ENCODE measurements at regions not wholly inside any gene's neighbourhood (a gene's known extent, or its start where the extent isn't known, plus 50 kb on each side); places are given as distances from the start of the nearest gene placed in this dataset.

- DNase-seq (ENCODE audit: low read depth in 4 of 4, low spot score in 3 of 4), result no peak
These were observed 444.0 kb upstream of the ZNF608 start for GRCh38 chr5:125190232-125191087.

- DNase-seq (ENCODE audit: low read depth in 4 of 4, low spot score in 3 of 4), result no peak
These were observed 448.4 kb upstream of the ZNF608 start for GRCh38 chr5:125194883-125195282.

DNA sequence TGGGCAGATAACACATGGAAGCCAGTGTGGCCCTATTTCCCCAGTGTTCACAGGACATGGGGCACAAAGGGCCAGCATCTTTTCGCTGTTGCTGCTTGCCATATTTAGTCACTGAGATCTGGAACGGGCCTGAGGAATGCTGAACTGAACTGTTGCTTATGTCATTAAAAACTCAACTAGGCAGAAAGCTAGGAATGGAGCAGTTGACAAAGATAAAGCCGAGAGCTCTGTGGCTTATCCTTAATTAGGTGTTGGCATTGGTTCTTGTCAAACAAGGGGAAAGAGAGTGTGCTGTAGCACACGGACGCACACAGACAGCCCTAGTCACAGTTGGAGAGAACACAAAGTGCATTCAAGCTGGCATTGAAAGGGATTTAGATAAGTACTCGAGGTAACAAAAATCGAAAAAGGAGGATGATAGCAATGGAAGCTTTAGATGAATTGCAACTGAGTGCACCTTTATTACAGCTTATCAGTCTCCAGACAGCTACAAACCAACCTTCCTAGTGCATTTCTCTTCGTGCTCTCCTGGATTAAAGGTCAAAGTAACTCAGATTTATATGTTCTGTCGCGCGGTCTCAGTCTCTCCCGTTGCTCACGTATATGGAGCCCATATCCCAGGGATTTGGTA lies 450.2 kb upstream of the ZNF608 start:
- no peak for DNase-seq (ENCODE audit: low read depth in 4 of 4, low spot score in 3 of 4)

- no peak for DNase-seq (ENCODE audit: low read depth in 4 of 4, low spot score in 3 of 4)
These were observed 450.9 kb upstream of the ZNF608 start for GRCh38 chr5:125197321-125197720.

- peak; percentile 81 to 92 (median 88) for DNase-seq (ENCODE audit: low read depth in 4 of 4, low spot score in 3 of 4)
These were observed 452.0 kb upstream of the ZNF608 start for GRCh38 chr5:125198270-125198974.

- DNase-seq (ENCODE audit: low read depth in 4 of 4, low spot score in 3 of 4), result no peak
These were observed 452.9 kb upstream of the ZNF608 start for GRCh38 chr5:125199373-125199772.

DNA sequence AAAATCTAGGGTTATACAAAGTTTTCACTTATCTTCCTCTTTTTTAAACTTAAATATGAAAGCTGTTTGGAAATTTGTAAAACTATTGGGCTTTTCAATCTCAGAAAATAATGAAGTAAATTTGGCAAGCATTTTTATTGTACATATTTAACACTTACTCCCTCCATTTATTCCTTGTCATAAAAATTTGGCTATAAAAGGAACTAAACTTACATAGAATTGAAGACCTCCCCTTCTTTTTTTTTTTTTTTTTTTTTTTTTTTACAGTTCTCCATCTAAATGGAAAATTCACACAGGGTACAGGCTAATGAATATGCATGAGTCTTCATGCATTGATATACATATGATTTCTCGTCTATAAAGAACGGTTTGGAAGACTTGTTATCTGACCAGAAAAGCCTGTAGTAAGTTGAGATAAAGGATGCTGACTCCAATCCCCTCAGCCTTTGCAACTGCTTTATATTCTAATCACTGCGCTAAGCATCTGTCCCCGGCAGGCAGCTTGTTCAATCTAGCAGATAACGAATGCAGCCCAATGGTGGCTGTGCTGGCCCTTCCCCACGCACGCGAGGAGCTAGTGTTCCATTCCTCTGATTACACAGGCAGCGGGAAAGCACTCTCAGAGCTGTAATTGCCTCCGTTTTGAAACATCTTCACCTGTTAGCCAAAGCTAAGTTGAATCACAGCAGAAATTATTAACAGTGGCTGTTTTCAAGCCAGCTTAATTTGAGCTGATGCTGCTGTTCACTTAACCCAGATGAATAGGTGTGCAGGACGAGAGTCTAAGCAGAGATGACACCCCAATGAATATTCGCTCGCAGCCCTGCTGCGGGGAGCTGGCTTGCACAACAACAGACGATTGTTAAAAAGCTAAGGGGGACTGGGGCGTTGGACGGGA lies 453.8 kb upstream of the ZNF608 start:
- DNase-seq (ENCODE audit: low read depth in 4 of 4, low spot score in 3 of 4), result no peak

GRCh38 chr5:125200866-125201373 lies 454.5 kb upstream of the ZNF608 start:
- no peak for DNase-seq (ENCODE audit: low read depth in 4 of 4, low spot score in 3 of 4)

GRCh38 chr5:125201446-125202052 lies 455.1 kb upstream of the ZNF608 start:
- DNase-seq (ENCODE audit: low read depth in 4 of 4, low spot score in 3 of 4), result no peak

- no peak for DNase-seq (ENCODE audit: low read depth in 4 of 4, low spot score in 3 of 4)
These were observed 455.9 kb upstream of the ZNF608 start for GRCh38 chr5:125202353-125202752.

DNA sequence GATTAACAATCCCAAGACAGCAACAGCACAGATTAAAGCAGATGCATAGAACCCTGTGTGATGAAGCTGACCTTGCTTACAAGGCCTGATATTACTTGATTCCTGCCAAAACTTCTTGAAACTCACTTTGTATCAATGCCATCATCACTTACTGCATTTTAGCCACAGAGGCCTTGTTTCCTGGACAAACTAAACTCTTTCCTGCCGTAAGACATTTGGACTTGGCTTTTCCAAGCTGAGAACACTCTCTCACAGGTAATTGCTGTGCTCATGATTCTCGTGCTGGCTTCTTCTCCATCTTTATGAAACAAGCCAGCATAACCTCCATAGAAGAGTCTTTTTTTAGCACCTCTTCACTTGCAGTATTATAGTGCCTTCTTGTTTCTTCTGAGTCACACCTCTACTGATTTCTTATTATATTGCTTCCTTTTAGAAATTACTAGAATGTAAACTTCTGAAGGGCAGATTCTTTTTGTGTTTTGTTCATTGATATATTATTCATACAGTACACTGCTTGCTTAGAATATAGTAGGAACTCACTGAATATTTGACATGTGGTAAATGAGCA lies 456.5 kb upstream of the ZNF608 start:
- DNase-seq (ENCODE audit: low read depth in 4 of 4, low spot score in 3 of 4), result no peak

DNA sequence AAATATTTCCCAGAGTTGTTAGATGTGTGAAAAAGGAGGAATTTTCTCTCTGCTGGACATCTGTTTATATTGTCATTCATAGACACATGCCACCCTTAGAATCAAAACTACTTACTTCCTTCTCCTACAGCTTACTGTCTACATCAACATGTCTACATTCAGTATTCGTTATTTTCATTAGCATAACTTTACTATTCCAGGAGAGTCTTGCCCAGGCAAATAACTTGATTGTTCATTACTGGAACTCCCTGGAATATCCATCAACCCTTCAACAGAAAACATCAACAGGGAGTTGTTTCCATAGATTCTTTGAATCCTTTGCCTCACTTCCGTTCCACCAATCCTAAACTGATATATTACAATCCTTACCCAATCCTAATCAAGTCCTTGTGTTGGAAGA lies 457.5 kb upstream of the ZNF608 start:
- no peak for DNase-seq (ENCODE audit: low read depth in 4 of 4, low spot score in 3 of 4)

DNA sequence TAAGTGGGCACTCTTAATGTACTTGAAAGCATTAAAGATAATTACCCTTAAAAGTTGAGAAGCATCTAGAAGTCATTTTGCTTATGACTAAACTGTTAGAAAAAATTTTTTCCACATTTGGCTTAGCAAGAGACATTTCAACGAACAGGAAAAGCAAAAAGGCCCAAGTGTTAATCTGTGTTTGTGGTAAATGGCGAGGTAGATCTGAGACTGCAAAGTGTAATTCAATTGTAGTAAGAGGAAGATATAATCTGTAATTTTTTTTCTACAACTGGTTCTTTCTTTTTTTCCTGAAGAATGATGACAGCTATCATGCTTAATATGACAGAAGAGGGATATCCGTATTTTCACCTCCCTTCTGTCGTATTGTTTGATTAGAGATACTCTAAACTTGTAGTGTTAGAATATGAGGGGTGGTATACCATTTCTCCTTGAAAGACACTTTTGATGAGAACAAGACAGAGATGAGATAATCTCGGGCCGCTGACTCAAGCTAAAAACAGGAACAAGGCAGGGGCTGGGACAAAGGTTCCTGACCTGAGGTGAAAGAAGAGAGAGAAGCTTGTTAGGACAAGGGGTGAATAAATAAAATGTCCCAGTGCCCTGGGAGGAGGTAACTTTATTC lies 459.3 kb upstream of the ZNF608 start:
- no peak for DNase-seq (ENCODE audit: low read depth in 4 of 4, low spot score in 3 of 4)

DNA sequence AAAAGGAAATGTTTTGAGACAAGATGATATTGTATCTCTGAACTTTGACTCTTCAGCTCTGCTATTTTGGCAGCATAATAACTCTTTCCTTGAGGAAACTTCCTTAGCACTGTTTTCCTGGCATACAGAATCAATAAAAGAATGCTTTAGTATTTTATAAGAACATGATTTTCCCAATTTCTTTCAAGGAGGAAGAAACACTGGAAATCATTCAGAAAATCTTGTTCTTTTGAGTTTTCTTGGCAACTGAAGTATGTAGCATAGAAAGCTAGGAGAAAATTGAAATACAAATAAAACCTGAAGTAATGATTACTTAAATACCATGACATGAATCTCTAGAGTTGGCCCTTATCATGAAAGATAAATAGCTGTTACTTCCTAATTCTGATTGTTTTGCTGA lies 461.4 kb upstream of the ZNF608 start:
- DNase-seq (ENCODE audit: low read depth in 4 of 4, low spot score in 3 of 4), result no peak

DNA sequence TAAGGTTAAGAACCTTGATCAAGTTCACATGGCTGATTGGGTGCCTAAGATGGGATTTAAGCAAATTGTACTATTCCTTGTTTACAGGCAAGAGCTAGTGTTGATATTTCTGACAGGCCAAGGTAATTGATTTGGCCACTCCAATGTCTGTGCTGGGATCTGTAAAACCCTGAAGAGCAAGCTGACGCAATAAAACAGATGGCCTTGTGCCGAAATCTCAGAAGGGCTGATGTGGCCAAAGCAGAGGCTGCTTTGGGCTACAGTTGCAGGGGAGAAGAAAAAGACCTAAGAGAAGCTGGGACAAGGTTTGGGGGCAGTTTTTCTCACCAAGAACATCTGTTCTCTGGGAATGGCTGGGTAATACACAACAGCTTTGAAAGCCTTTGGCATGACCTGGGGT lies 463.2 kb upstream of the ZNF608 start:
- no peak for DNase-seq (ENCODE audit: low read depth in 4 of 4, low spot score in 3 of 4)

DNA sequence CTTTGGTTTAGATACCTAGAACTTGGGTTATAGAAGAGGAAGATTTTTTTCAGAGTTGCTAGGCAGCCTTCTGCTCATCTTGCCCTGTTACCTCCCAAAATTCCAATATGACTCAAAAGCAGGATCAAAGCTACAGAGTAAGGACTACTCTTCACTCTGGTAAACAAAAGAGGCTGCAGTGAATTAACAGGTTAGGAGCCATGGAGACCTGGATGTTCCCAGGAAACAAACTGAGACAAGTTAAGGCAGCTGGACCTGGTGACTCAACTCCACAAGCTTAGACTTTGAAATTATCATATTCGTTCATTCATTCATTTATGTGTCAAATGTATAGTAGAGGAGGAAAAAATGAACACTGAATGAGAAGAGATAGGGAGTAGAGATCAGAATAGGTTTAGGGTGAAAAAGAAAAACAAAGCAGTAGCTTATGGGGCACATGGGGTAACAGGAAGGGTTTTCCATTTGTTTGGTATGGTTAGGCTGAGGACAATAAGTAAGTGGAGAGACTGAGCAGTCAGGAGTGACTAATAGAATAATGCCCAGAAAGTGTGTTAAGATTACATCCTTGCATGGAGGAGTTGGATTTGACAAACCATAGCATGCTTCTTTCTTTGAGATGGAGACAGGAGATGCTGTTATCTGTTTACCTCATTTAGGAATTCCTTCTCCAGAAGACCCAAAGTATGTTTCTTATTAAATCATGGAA lies 464.0 kb upstream of the ZNF608 start:
- DNase-seq (ENCODE audit: low read depth in 4 of 4, low spot score in 3 of 4), result no peak

GRCh38 chr5:125214080-125214479 lies 467.6 kb upstream of the ZNF608 start:
- DNase-seq (ENCODE audit: low read depth in 4 of 4, low spot score in 3 of 4), result no peak

DNA sequence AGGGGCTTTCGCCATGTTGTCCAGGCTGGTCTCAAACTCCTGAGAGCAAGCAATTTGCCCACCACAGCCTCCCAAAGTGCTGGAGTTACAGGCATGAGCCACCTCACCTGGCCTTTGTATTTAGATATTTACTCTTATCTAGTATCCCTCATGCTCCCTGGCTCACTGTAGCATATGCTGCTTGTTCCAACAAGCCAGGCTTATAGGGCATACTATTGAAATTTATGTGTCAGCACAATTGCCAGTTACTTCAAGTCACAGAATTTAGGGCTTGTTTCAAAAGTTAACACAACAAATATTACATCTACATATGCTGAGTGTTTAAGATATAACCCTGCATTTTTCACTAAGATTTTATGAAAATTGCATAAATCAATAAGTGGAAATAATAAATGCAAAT lies 469.2 kb upstream of the ZNF608 start:
- no peak for DNase-seq (ENCODE audit: low read depth in 4 of 4, low spot score in 3 of 4)

DNA sequence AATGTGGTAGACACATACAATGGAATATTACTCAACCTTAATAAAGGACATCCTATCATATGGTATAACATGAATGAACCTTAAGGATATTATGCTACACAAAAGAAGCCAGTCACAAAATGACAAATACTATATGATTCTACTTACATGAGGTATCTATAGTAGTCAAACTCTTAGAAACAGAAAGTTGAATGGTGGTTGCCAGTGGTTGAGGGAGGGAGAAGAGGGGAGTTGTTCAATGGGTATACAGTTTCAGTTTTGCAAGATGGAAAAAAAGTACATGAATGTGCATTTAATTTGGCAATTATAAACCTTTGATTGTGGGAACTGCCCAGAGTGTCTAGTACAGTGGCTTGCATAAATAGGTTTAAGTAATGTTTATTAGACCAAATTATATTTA lies 473.3 kb upstream of the ZNF608 start:
- DNase-seq (ENCODE audit: low read depth in 4 of 4, low spot score in 3 of 4), result no peak
